GM13977 (cell line): ENCODE measurements at regions not wholly inside any gene's neighbourhood (a gene's known extent, or its start where the extent isn't known, plus 50 kb on each side); places are given as distances from the start of the nearest gene placed in this dataset.

Source experiments
- DNase-seq: peaks from one replicate; pipeline ENCODE4 v3.0.0; 2012; ENCODE audit warnings: low spot score
- CTCF ChIP-seq: IDR thresholded peaks from 2 replicates; pipeline ENCODE4 v1.5.1; 2012; ENCODE audit warnings: mild to moderate bottlenecking, control low read depth; ENCODE audit not compliant: insufficient read depth; ENCODE audit errors: extremely low read depth, missing control alignments
- in situ Hi-C: fragments of 300-500 bp; cut with MboI; formaldehyde crosslinking; loops from one replicate; pipeline ENCODE4 v1.12.0; 2022; ENCODE audit warnings: low sequenced_read_pairs, low pct_unique_long_range_greater_than_20kb, mixed read lengths, inconsistent platforms; ENCODE audit not compliant: unreplicated experiment

GRCh38 chr15:62968699-62969098 lies 73.8 kb upstream of the TPM1 start:
- no peak for TF ChIP-seq CTCF
- in situ Hi-C loops = no loop called here

GRCh38 chr15:62969442-62970089 lies 73.0 kb upstream of the TPM1 start:
- no peak for TF ChIP-seq CTCF
- no peak for DNase-seq
- in situ Hi-C loops = no loop called here

More at GRCh38 chr15:62968699-62969098, 73.8 kb upstream of the TPM1 start:
- no peak for DNase-seq

- TF ChIP-seq CTCF = no peak
- in situ Hi-C loops = no loop called here
- no peak for DNase-seq
Measured at GRCh38 chr15:62972814-62973213, 69.7 kb upstream of the TPM1 start.

GRCh38 chr15:62975515-62975914 lies 67.0 kb upstream of the TPM1 start:
- no peak for DNase-seq
- no peak for TF ChIP-seq CTCF
- in situ Hi-C loops = no loop called here

GRCh38 chr15:62976301-62976881 lies 66.2 kb upstream of the TPM1 start:
- in situ Hi-C loops = no loop called here
- no peak for TF ChIP-seq CTCF
- DNase-seq = no peak

GRCh38 chr15:62977952-62978811 lies 64.4 kb upstream of the TPM1 start:
- TF ChIP-seq CTCF = no peak
- DNase-seq = no peak
- in situ Hi-C loops = no loop called here
